HEK293 (cell line): ENCODE measurements at regions not wholly inside any gene's neighbourhood (a gene's known extent, or its start where the extent isn't known, plus 50 kb on each side); places are given as distances from the start of the nearest gene placed in this dataset.

ENCODE experiments used
- CTCF ChIP-seq: fragments of 450-650 bp; formaldehyde crosslinking; IDR thresholded peaks from 2 replicates; pipeline ENCODE4 v1.5.1; 2016; ENCODE audit warnings: missing biosample characterization, missing genetic modification characterization
- REPIN1 ChIP-seq: fragments of 450-650 bp; formaldehyde crosslinking; IDR thresholded peaks from 2 replicates; pipeline ENCODE4 v1.5.1; 2017; ENCODE audit warnings: missing biosample characterization, missing genetic modification characterization, low read depth
- YY1 ChIP-seq: fragments of 450-650 bp; formaldehyde crosslinking; IDR thresholded peaks from 2 replicates; pipeline ENCODE4 v1.5.1; 2018; ENCODE audit warnings: missing biosample characterization, missing genetic modification characterization
- ZNF138 ChIP-seq: fragments of 450-650 bp; formaldehyde crosslinking; IDR thresholded peaks from 2 replicates; pipeline ENCODE4 v1.5.1; 2016; ENCODE audit warnings: missing biosample characterization, missing genetic modification characterization, borderline replicate concordance
- ZNF292 ChIP-seq: fragments of 450-650 bp; formaldehyde crosslinking; IDR thresholded peaks from 2 replicates; pipeline ENCODE4 v1.5.1; 2016; ENCODE audit warnings: low read depth, missing biosample characterization, missing genetic modification characterization, borderline replicate concordance
- ZNF433 ChIP-seq: fragments of 450-650 bp; formaldehyde crosslinking; IDR thresholded peaks from 2 replicates; pipeline ENCODE4 v1.5.1; 2016; ENCODE audit warnings: missing biosample characterization, missing genetic modification characterization, low read depth
- ZNF621 ChIP-seq: fragments of 450-650 bp; formaldehyde crosslinking; IDR thresholded peaks from 2 replicates; pipeline ENCODE4 v1.5.1; 2017; ENCODE audit warnings: missing biosample characterization, missing genetic modification characterization
- ZNF629 ChIP-seq: fragments of 450-650 bp; formaldehyde crosslinking; IDR thresholded peaks from 2 replicates; pipeline ENCODE4 v1.5.1; 2017; ENCODE audit warnings: missing biosample characterization, missing genetic modification characterization

DNA sequence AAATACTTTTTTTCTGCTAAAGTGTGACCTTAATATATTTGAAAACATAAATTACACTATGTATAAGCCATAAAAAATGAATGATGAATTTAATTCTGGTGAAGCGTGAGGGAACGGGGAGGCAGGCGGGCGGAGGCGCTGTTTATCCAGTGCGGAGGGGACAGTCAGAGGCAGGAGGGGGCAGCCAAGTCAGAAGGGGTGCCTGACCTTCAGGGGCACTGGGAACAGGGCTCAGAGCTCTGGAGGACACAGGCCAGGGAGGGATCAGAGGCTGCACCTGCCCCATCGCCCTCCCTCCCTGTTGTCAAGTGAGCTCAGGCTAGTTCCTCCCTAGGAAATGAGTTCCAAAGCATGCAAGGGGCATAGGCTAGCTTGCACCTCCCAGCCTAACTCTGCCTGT is 82.0 kb upstream of the CASZ1 start:
- TF ChIP-seq ZNF629 (tag by site-specific recombination): no peak
- no peak for TF ChIP-seq ZNF433 (tag by site-specific recombination)
- no peak for TF ChIP-seq ZNF292 (tag by site-specific recombination)
- no peak for TF ChIP-seq CTCF
- no peak for TF ChIP-seq ZNF621 (tag by site-specific recombination)
- no peak for TF ChIP-seq YY1
- no peak for TF ChIP-seq REPIN1 (tag by site-specific recombination)
- no peak for TF ChIP-seq ZNF138 (tag by site-specific recombination)
